Hepatocyte (in vitro differentiated cells): ENCODE measurements at regions not wholly inside any gene's neighbourhood (a gene's known extent, or its start where the extent isn't known, plus 50 kb on each side); places are given as distances from the start of the nearest gene placed in this dataset.

Experiments used
- CTCF ChIP-seq: fragments of 200-600 bp; sonication (generic); IDR thresholded peaks from 2 replicates; pipeline ENCODE4 v1.5.1; 2016; ENCODE audit warnings: antibody characterized with exemption, mild to moderate bottlenecking; ENCODE audit not compliant: poor library complexity
- EZH2 ChIP-seq: fragments of 200-600 bp; sonication (generic); IDR thresholded peaks from 2 replicates; pipeline ENCODE4 v1.6.1; 2016; ENCODE audit warnings: antibody characterized with exemption, mild to moderate bottlenecking, borderline replicate concordance
- EZH2phosphoT487 ChIP-seq: fragments of 200-600 bp; sonication (generic); IDR thresholded peaks from one replicate; pipeline ENCODE4 v1.6.1; 2018; ENCODE audit warnings: antibody characterized with exemption, mild to moderate bottlenecking, low read depth, moderate library complexity; ENCODE audit not compliant: unreplicated experiment, severe bottlenecking

GRCh38 chr2:35035883-35036282 lies 1319.7 kb upstream of the CRIM1 start:
- TF ChIP-seq CTCF (peak; percentile 28), EZH2 (no peak), EZH2phosphoT487 (no peak)
